ENCODE measurements at regions not wholly inside any gene's neighbourhood (a gene's known extent, or its start where the extent isn't known, plus 50 kb on each side); places are given as distances from the start of the nearest gene placed in this dataset.

GRCh38 chr14:84825481-84826251, 704.3 kb upstream of the FLRT2 start:
- no peak overlapping the region for H3K27ac ChIP-seq
- DNase-seq = no peak
- no peaks in the 10 kb centered on the region for H3K36me3 ChIP-seq
- H3K27me3 ChIP-seq = no peaks in the 10 kb centered on the region
- WGBS, 2 donors = 86 to 87% methylated on average over 8 of the region's 8 CpGs
- H3K4me3 ChIP-seq = no peak overlapping the region
- H3K4me1 ChIP-seq = no peaks in the 10 kb centered on the region
- H3K9me3 ChIP-seq = peaks cover 0 to 3% (median 0%) of the 10 kb centered on the region in 4 donors
- no peak for ATAC-seq (ENCODE audit: low FRiP score in 2 of 2)
- TF ChIP-seq POLR2A (IDR thresholded peaks at IDR 0.05) (no peak), POLR2AphosphoS5 (IDR thresholded peaks at IDR 0.05) (no peak), CTCF (IDR thresholded peaks at IDR 0.05) (no peak), EP300 (IDR thresholded peaks at IDR 0.05) (no peak)

GRCh38 chr14:84826294-84826693, 703.6 kb upstream of the FLRT2 start:
- Histone ChIP-seq H3K27ac (no peak overlapping the region), H3K4me3 (no peak overlapping the region), H3K4me1 (no peaks in the 10 kb centered on the region), H3K9me3 (peaks cover 0 to 3% (median 0%) of the 10 kb centered on the region in 4 donors), H3K36me3 (no peaks in the 10 kb centered on the region), H3K27me3 (no peaks in the 10 kb centered on the region)
- TF ChIP-seq CTCF (IDR thresholded peaks at IDR 0.05) (no peak), POLR2AphosphoS5 (IDR thresholded peaks at IDR 0.05) (no peak), EP300 (IDR thresholded peaks at IDR 0.05) (no peak), POLR2A (IDR thresholded peaks at IDR 0.05) (no peak)
- no peak for ATAC-seq (ENCODE audit: low FRiP score in 2 of 2)
- WGBS, 2 donors = 20 to 56% methylated on average over 2 of the region's 2 CpGs
- no peak for DNase-seq

GRCh38 chr14:84850595-84850994, 679.3 kb upstream of the FLRT2 start:
- no peaks in the 10 kb centered on the region for H3K9me3 ChIP-seq
- no peak overlapping the region for H3K27ac ChIP-seq
- no peaks in the 10 kb centered on the region for H3K4me1 ChIP-seq
- no peaks in the 10 kb centered on the region for H3K36me3 ChIP-seq
- H3K4me3 ChIP-seq = no peak overlapping the region
- TF ChIP-seq POLR2AphosphoS5 (IDR thresholded peaks at IDR 0.05) (no peak), EP300 (IDR thresholded peaks at IDR 0.05) (no peak), POLR2A (IDR thresholded peaks at IDR 0.05) (no peak), CTCF (IDR thresholded peaks at IDR 0.05) (no peak)
- no peak for DNase-seq
- H3K27me3 ChIP-seq = no peaks in the 10 kb centered on the region
- ATAC-seq (ENCODE audit: low FRiP score in 2 of 2) = no peak

GRCh38 chr14:84856751-84857534, 673.0 kb upstream of the FLRT2 start:
- Histone ChIP-seq H3K27ac (no peak overlapping the region), H3K27me3 (no peaks in the 10 kb centered on the region), H3K4me3 (no peak overlapping the region), H3K9me3 (no peaks in the 10 kb centered on the region), H3K4me1 (no peaks in the 10 kb centered on the region), H3K36me3 (no peaks in the 10 kb centered on the region)
- DNase-seq = no peak
- ATAC-seq (ENCODE audit: low FRiP score in 2 of 2) = peak in 1 of 2 donors; percentile 70
- TF ChIP-seq POLR2AphosphoS5 (IDR thresholded peaks at IDR 0.05) (no peak), EP300 (IDR thresholded peaks at IDR 0.05) (no peak), CTCF (IDR thresholded peaks at IDR 0.05) (no peak), POLR2A (IDR thresholded peaks at IDR 0.05) (no peak)
- 79 to 84% methylated on average over 1 of the region's 1 CpG for WGBS, 2 donors

Measured in upper lobe of left lung (tissue), 6 donors.